ENCODE measurements at regions not wholly inside any gene's neighbourhood (a gene's known extent, or its start where the extent isn't known, plus 50 kb on each side); places are given as distances from the start of the nearest gene placed in this dataset.

DNA sequence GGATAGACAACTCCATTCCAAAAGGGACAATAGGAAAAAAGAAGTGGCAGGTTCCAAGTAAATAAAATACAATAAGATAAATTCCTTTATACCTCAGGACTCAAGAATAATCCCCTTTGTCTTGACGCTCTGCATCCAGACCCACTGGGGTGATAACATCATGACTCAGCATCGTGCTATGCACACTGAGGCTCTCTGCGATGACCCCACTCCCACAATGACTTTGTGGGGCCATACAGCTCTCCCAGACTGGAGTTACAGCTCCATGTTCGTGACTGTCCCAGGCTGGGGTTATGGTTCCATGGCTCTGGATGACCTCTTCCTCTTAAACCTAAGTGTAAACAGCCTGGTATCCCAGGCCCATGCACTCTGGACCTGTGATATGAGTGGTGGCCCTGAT lies 254.5 kb upstream of the ADGRL3 start:
- no peak for TF ChIP-seq CTCF (conservative IDR thresholded peaks at IDR 0.05; ENCODE audit: low read length)
- no peak for TF ChIP-seq EZH2phosphoT487 (IDR thresholded peaks at IDR 0.05; ENCODE audit: borderline replicate concordance)
- H3K9ac ChIP-seq (ENCODE audit: low read depth, low read length, poor library complexity, severe bottlenecking): no peak overlapping the region
- H3K79me2 ChIP-seq (ENCODE audit: insufficient read depth, low read length): no peaks in the 10 kb centered on the region
- H3K27me3 ChIP-seq (ENCODE audit: insufficient read depth, low read length, poor library complexity, severe bottlenecking): no peaks in the 10 kb centered on the region
- no peak overlapping the region for H2AFZ ChIP-seq (ENCODE audit: low read length)
- H3K4me1 ChIP-seq (ENCODE audit: insufficient read depth, low read length, poor library complexity, severe bottlenecking): no peaks in the 10 kb centered on the region
- no peaks in the 10 kb centered on the region for H3K9me2 ChIP-seq (replicated peaks; ENCODE audit: low read depth, low read length)
- no peak overlapping the region for H3K4me3 ChIP-seq (ENCODE audit: low read length, poor library complexity, severe bottlenecking)
- H3K9me3 ChIP-seq (ENCODE audit: insufficient read depth, low read depth, low read length): no peaks in the 10 kb centered on the region
- no peaks in the 10 kb centered on the region for H3F3A ChIP-seq (ENCODE audit: low read depth)
- H3K4me2 ChIP-seq (ENCODE audit: low read depth, low read length, poor library complexity, severe bottlenecking): no peak overlapping the region
- no peaks in the 10 kb centered on the region for H3K36me3 ChIP-seq (ENCODE audit: insufficient read depth, low read length)
- H4K20me1 ChIP-seq (ENCODE audit: insufficient read depth, low read length, poor library complexity, severe bottlenecking): no peaks in the 10 kb centered on the region

DNA sequence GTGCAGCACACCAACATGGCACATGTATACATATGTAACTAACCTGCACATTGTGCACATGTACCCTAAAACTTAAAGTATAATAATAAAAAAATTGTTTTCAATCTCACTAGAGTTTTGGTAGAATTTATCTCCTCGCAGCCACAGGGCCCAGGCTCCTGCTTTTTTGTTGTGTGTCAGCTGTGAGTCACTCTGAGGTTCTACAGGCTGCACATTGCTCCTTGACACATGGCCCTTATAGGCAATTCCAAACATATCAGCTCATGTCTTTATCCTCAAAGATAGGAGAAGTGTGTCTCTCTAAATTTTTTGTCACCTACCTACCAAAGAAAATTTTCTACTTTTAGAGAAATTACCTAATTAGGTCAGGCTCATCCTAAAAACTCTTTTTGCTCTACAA lies 252.1 kb upstream of the ADGRL3 start:
- Histone ChIP-seq H4K20me1 (ENCODE audit: insufficient read depth, low read length, poor library complexity, severe bottlenecking) (no peaks in the 10 kb centered on the region), H3K4me1 (ENCODE audit: insufficient read depth, low read length, poor library complexity, severe bottlenecking) (no peaks in the 10 kb centered on the region), H3K79me2 (ENCODE audit: insufficient read depth, low read length) (no peaks in the 10 kb centered on the region), H3K9me3 (ENCODE audit: insufficient read depth, low read depth, low read length) (no peaks in the 10 kb centered on the region), H2AFZ (ENCODE audit: low read length) (no peak overlapping the region), H3K9me2 (replicated peaks; ENCODE audit: low read depth, low read length) (no peaks in the 10 kb centered on the region), H3K4me3 (ENCODE audit: low read length, poor library complexity, severe bottlenecking) (no peak overlapping the region), H3K9ac (ENCODE audit: low read depth, low read length, poor library complexity, severe bottlenecking) (no peak overlapping the region), H3K4me2 (ENCODE audit: low read depth, low read length, poor library complexity, severe bottlenecking) (no peak overlapping the region), H3F3A (ENCODE audit: low read depth) (no peaks in the 10 kb centered on the region), H3K36me3 (ENCODE audit: insufficient read depth, low read length) (no peaks in the 10 kb centered on the region), H3K27me3 (ENCODE audit: insufficient read depth, low read length, poor library complexity, severe bottlenecking) (no peaks in the 10 kb centered on the region)
- TF ChIP-seq CTCF (conservative IDR thresholded peaks at IDR 0.05; ENCODE audit: low read length) (no peak), EZH2phosphoT487 (IDR thresholded peaks at IDR 0.05; ENCODE audit: borderline replicate concordance) (no peak)

DNA sequence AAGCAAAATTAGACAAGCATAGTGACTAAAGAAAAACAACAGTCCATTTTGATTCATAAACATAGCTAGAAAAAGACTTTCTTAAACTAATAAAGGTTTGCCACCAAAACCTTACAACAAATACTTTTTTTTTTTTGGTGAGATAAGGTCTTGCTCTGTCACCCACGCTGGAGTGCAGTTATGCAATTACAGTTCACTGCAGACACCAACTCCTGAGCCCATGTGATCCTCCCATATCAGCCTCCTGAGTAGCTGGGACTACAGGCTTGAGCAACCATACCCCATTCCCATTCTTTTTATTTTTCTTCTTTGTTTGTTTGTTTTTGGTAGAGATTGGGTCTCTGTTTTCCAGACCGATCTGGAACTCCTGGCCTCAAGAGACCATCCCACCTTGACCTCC lies 247.2 kb upstream of the ADGRL3 start:
- no peak overlapping the region for H2AFZ ChIP-seq (ENCODE audit: low read length)
- H3K36me3 ChIP-seq (ENCODE audit: insufficient read depth, low read length): no peaks in the 10 kb centered on the region
- no peaks in the 10 kb centered on the region for H3K27me3 ChIP-seq (ENCODE audit: insufficient read depth, low read length, poor library complexity, severe bottlenecking)
- H3K9ac ChIP-seq (ENCODE audit: low read depth, low read length, poor library complexity, severe bottlenecking): no peak overlapping the region
- H3K9me3 ChIP-seq (ENCODE audit: insufficient read depth, low read depth, low read length): no peaks in the 10 kb centered on the region
- no peaks in the 10 kb centered on the region for H3K79me2 ChIP-seq (ENCODE audit: insufficient read depth, low read length)
- H3K4me2 ChIP-seq (ENCODE audit: low read depth, low read length, poor library complexity, severe bottlenecking): no peak overlapping the region
- H3K9me2 ChIP-seq (replicated peaks; ENCODE audit: low read depth, low read length): no peaks in the 10 kb centered on the region
- H4K20me1 ChIP-seq (ENCODE audit: insufficient read depth, low read length, poor library complexity, severe bottlenecking): no peaks in the 10 kb centered on the region
- no peaks in the 10 kb centered on the region for H3F3A ChIP-seq (ENCODE audit: low read depth)
- TF ChIP-seq EZH2phosphoT487 (IDR thresholded peaks at IDR 0.05; ENCODE audit: borderline replicate concordance) (no peak), CTCF (conservative IDR thresholded peaks at IDR 0.05; ENCODE audit: low read length) (no peak)
- H3K4me3 ChIP-seq (ENCODE audit: low read length, poor library complexity, severe bottlenecking): no peak overlapping the region
- no peaks in the 10 kb centered on the region for H3K4me1 ChIP-seq (ENCODE audit: insufficient read depth, low read length, poor library complexity, severe bottlenecking)
